GM18508 (cell line): ENCODE measurements at regions not wholly inside any gene's neighbourhood (a gene's known extent, or its start where the extent isn't known, plus 50 kb on each side); places are given as distances from the start of the nearest gene placed in this dataset.
"Not testable (repeated sequence)": the region's sequence is repeated elsewhere in the genome, so short reads cannot be mapped to it uniquely, and the experiment has no call there.

Experiments
- ATAC-seq: cut with Tn5 transposase; IDR thresholded peaks from one replicate; pipeline ENCODE4 v1.9.1; 2021; ENCODE audit warnings: moderate number of reproducible peaks; ENCODE audit not compliant: insufficient read depth, unreplicated experiment

DNA sequence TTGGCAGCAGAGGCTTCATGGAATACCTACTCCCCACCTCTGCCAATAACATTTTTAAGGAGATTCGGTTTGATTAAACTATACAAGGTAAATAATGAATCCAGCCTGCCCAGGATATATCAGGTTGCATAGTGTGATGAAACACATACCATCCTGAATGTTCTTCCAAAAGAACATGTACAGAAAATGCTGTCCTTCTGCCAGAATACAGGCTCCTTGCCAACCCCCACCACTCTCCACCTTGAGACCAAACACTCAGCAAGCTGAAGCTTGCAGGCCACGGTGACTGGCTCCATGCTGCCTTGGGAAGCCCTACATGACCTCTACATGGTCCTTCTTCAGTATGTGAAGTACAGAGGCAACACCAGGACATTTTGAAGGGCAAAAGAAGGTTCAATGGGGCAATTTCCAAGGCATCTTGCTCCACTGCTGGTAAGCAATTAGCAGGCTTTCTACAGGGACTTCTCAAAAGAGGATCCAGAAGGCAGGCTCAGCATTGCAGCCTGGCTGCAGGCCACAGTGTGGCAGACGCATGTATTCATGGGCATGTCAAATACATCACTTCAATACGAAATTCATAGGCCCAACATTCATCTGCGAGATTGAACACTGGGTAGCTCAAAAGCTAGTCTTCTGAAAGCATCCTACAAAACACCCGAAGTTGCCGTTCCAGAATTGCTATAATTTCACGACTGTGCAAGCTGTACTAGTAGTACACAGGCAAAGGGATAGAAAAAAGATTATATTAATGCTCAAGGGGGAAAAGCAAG is 62.4 kb upstream of the SERP2 start:
- no peak for ATAC-seq

DNA sequence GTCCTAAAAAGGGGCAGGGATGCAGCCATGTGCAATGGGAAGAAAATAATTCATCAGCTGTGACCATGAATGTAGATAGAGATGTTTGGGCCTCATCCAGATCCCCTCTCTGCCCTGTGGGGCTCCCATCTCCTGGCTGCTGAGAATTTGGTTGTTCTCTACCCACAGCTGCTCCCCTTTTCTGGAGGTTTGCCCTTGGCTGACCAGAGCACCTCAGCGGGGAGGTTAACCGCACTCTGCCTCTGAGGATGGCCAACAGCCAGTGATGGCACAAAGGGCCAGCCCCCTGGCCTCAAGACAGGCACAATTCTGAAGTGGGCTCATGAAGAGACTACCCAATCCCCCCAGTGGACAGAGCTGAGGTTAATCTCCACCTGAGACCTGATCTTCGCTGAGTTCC is 61.5 kb upstream of the SERP2 start:
- ATAC-seq, result no peak

DNA sequence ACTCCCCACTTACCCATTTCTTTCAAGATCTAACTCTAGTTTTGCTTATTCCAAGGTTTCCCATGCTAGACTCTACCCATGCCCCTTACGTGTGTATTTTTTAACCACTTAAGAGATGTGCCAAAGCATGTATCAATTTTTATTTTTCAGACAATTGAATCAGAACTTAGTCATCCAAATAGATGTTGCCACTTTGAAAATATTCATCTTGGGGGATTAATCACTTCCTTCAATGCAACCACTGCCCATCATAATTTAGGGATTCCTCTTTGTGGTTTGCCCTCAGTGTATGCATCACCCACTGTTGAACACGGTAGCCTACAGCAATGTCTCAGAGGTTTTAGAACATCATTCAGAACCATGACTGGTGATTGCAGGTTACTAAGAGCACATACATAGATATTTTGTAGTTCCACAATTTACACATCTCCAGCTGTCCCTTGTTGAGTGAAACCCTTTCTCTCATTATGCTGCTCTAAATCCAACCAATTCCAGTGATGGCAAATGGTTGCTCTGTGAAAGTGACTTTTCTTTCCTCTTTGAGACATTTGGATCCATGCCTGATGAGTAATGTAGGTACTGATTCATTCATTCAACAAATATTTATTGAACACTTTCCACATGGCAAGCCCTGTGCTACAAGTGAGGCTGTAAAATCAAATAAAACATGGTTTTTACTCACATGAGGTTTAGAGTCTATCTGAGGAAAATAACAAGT is 60.6 kb upstream of the SERP2 start:
- no peak for ATAC-seq

DNA sequence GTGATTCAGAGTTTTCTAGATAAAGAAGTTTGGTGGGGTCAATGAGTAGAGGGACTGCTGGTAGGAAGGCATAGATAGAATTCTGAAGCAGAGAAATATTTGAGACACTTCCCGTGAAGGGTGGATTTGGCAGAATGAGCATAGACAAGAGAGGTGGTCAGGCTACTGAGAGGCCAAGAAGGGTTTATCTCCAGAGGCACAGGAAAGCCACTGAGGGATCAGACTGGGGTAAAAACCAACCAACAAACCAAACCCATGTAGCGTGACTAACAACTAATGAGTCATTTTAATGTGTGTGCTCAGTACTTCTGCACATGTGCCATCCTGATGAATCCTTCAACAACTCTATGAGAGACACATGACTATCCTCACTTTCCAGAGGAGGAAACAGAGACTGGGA is 60.0 kb upstream of the SERP2 start:
- no peak for ATAC-seq

DNA sequence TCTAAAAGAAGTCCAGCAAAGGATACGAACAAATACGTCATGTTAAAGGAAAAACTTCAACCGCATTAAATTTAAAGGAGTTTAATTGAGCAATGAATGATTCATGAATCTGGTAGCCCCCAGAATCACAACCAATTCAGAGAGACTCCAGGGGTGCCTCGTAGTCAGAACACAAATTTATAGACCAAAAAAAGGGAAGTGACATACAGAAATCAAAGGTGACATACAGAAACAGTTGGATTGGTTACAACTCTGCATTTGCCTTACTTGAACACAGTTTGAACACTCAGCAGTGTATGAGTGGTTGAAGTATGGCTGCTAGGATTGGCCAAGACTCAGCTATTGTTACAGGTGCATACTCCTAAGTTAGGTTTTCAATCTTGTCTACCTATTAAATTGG is 59.5 kb upstream of the SERP2 start:
- not testable (repeated sequence) for ATAC-seq

DNA sequence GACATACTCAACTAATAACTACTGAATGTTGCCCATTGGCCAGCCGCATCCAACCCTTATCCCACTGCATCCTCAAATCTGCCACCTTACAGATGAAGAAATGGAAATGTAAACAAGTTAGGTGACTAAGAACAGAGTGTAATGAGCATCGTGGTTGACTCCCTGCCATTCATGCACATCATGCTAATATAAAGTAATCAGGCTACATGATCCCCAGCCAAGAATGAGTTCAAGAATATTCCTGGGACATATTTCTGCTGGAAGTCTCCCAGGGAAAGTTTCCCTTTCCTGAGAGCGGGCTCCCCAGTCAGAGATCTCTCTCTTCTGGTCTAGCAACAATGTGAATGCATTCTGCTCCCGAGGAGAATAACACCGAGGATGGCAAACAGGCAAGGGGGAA is 55.9 kb upstream of the SERP2 start:
- no peak for ATAC-seq

DNA sequence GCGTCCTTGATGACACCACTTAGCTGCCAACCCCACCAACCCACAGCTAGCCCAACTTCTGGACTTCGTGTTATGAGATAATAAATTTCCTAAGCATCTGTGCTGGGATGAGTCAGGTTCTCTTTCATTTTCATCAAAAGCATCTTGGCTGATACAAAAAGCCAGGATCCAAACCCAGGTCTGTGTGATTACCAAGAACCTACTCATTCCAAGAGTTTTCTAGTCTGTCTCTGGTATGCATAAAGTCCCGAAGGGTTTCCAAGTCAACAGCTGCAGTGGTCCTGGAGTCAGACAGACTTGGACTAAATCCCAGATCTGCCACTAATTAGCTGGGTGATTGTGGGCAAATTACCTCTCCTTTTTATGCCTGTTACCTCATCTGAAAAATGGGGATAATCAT is 55.5 kb upstream of the SERP2 start:
- ATAC-seq, result no peak

DNA sequence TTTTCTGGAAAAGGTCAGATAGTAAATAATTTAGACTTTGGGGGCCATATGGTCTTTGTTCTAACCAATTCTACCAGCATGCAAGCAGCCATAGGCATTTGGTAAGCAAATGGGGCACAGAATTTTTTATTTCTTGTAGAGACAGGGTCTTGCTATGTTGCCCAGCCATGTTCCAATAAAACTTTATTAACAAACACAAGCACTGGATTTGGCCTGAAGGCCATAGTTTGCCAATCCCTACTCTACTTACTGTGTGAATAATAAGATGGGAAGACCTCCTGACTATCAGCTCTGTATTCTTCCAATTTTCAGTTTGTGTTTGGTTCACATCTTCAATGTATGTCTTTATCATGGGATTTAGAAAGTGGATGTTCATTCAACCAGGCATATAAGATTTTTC is 53.0 kb upstream of the SERP2 start:
- no peak for ATAC-seq

DNA sequence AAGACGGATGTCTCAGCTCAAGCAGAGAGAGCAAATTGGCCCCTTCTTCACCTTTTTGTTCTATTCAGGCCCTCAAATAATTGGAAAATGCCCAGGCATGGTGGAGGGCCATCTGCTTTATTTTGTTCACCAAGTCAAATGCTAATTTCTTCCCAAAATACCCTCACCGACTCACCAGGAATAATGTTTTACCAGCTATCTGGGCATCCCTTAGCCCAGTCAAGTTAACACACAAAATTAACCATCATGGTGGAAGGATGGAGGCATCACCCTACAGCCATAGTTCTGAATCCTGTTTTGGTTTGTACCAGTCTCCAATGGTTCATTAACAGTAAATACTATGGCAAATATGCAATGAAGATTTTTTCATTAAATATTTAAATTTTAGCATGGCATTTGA is 51.7 kb upstream of the SERP2 start:
- no peak for ATAC-seq

DNA sequence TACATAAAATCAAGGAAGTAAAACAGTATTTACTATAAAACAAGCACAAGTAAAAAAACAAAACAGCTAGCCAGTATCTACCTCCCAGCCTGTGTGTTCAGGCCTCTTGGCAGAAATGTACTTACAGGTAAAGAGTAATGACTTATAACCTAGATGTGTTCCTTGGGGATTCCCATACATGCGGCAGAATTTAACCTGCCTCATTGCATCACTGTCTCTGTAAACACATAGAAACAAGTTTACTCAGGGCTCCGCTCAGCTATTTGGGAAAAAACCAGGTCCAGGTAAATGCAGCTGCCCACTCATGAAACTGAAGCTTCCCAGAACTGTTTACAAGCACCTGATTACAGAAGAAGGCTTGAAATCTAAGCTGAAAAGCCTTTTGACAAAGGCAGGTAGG is 50.7 kb upstream of the SERP2 start:
- ATAC-seq, result no peak

DNA sequence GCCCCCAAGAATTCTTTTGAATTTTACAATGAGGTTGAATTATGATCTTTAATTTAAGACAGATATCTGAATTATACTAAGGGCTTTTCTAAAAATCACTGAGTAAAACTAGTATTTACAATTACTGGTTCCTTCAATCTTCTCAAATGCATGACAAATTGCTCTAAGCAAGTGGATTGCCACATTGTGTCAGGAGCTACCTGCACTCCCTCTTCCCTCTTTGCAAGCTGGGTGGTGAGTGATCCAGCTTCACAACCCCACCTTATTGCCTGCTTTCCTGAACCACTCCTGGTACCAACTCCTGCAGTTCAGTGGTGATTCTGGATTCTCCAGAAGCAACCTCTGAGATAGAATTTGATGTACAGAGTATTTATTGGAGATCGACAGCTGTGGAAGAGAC is 49.9 kb upstream of the SERP2 start:
- no peak for ATAC-seq
